B cell (primary cell): ENCODE measurements at regions not wholly inside any gene's neighbourhood (a gene's known extent, or its start where the extent isn't known, plus 50 kb on each side); places are given as distances from the start of the nearest gene placed in this dataset.

Experiments used
- ATAC-seq: fragments of 200-7000 bp; cut with Tn5 transposase; one replicate; pipeline ENCODE4 v1.10.0; 2021; ENCODE audit warnings: low read depth, mild to moderate bottlenecking, moderate number of reproducible peaks, moderate library complexity
- CTCF ChIA-PET: fragments of 350-600 bp; sonication (Branson Sonifier 250); formaldehyde crosslinking; loops from one replicate; lab custom pipeline; 2021; ENCODE audit warnings: antibody characterized with exemption, inconsistent platforms; lab: Charles Lee
- POLR2A ChIA-PET: fragments of 350-600 bp; sonication (Branson Sonifier 250); formaldehyde crosslinking; loops from one replicate; lab custom pipeline; 2021; ENCODE audit warnings: antibody characterized with exemption; lab: Charles Lee
- DNase-seq: peaks from one replicate; pipeline ENCODE4 v3.0.0; 2013
- H2AFZ ChIP-seq: 2 replicates; pipeline ENCODE4 v1.6.1; 2012; ENCODE audit warnings: mild to moderate bottlenecking, low read depth, low read length; ENCODE audit not compliant: insufficient read depth, poor library complexity, severe bottlenecking
- H3K27ac ChIP-seq, 2 donors: 1 replicate in 1 of 2; 2 replicates in 1 of 2; pipeline ENCODE4 v1.5.1; 2012 to 2013; ENCODE audit warnings: low read length in 2 of 2, mild to moderate bottlenecking in 2 of 2, moderate library complexity in 1 of 2
- H3K27me3 ChIP-seq, 4 experiments: fragments of 200-600 bp in 1 of 4; sonication (generic) in 1 of 4; replicated peaks in 1 of 4; 1 replicate in 2 of 4; 2 replicates in 2 of 4; pipeline versions ENCODE4 v1.6.1 to v1.7.0; 2013 to 2016; ENCODE audit warnings: low read length in 3 of 4, mild to moderate bottlenecking in 2 of 4, mixed read lengths in 1 of 4, moderate library complexity in 1 of 4; ENCODE audit not compliant: insufficient read depth in 4 of 4, control insufficient read depth in 3 of 4; ENCODE audit errors: control extremely low read depth in 1 of 4
- H3K36me3 ChIP-seq, 2 experiments: replicated peaks in 1 of 2; 1 replicate in 1 of 2; 2 replicates in 1 of 2; pipeline versions ENCODE4 v1.6.1 to v1.7.1; 2013; ENCODE audit warnings: low read length in 1 of 2; ENCODE audit not compliant: insufficient read depth in 2 of 2, control insufficient read depth in 1 of 2; ENCODE audit errors: control extremely low read depth in 1 of 2, extremely low read depth in 1 of 2
- H3K4me1 ChIP-seq, 2 donors: fragments of 200-600 bp in 1 of 2; sonication (generic) in 1 of 2; 1 replicate in 1 of 2; 2 replicates in 1 of 2; pipeline versions ENCODE4 v1.5.1 to v1.6.1; 2013 to 2017; ENCODE audit warnings: low read length in 2 of 2; ENCODE audit not compliant: control insufficient read depth in 2 of 2, insufficient read depth in 2 of 2
- H3K4me2 ChIP-seq: replicated peaks from 2 replicates; pipeline ENCODE3; 2012; ENCODE audit warnings: mild to moderate bottlenecking, low read depth, low read length; ENCODE audit not compliant: poor library complexity, severe bottlenecking
- H3K4me3 ChIP-seq, 5 experiments: fragments of 200-600 bp in 1 of 5; sonication (generic) in 1 of 5; 1 replicate in 3 of 5; 2 replicates in 2 of 5; pipeline versions ENCODE4 v1.5.1 to v1.7.0; 2011 to 2016; ENCODE audit warnings: low read length in 4 of 5, mild to moderate bottlenecking in 4 of 5, low read depth in 2 of 5, control low read depth in 1 of 5, moderate library complexity in 1 of 5; ENCODE audit not compliant: insufficient read depth in 1 of 5; ENCODE audit errors: control extremely low read depth in 1 of 5, extremely low read depth in 1 of 5
- H3K79me2 ChIP-seq: fragments of 200-600 bp; sonication (generic); one replicate; pipeline ENCODE4 v1.6.0; 2016; ENCODE audit warnings: low read length; ENCODE audit not compliant: control insufficient read depth, insufficient read depth
- H3K9ac ChIP-seq: fragments of 200-600 bp; sonication (generic); 2 replicates; pipeline ENCODE4 v1.6.1; 2017; ENCODE audit warnings: mild to moderate bottlenecking, low read length, moderate library complexity
- H3K9me3 ChIP-seq, 3 donors: one replicate each; pipeline versions ENCODE4 v1.6.1 to v1.7.1; 2013; ENCODE audit warnings: low read length in 2 of 3; ENCODE audit not compliant: control insufficient read depth in 2 of 3, insufficient read depth in 1 of 3; ENCODE audit errors: control extremely low read depth in 1 of 3
- H4K20me1 ChIP-seq: 2 replicates; pipeline ENCODE4 v1.6.0; 2012; ENCODE audit warnings: mild to moderate bottlenecking, low read length; ENCODE audit not compliant: insufficient read depth, control insufficient read depth, poor library complexity, severe bottlenecking
- H3K27ac Mint-ChIP-seq: one replicate; pipeline ENCODE4 v1.8.0; 2021; ENCODE audit warnings: mixed read lengths
- H3K27me3 Mint-ChIP-seq: one replicate; pipeline ENCODE4 v1.8.0; 2021; ENCODE audit warnings: mixed read lengths
- H3K4me1 Mint-ChIP-seq: one replicate; pipeline ENCODE4 v1.8.0; 2021; ENCODE audit warnings: mixed read lengths
- H3K4me3 Mint-ChIP-seq: one replicate; pipeline ENCODE4 v1.8.0; 2021; ENCODE audit warnings: mixed read lengths
- H3K9me3 Mint-ChIP-seq: one replicate; pipeline ENCODE4 v1.8.0; 2022; ENCODE audit warnings: mixed read lengths; ENCODE audit not compliant: insufficient read depth
- CTCF ChIP-seq: fragments of 200-600 bp; IDR thresholded peaks from one replicate; pipeline ENCODE4 v1.8.0; 2022; ENCODE audit warnings: antibody characterized with exemption, mild to moderate bottlenecking
- EZH2 ChIP-seq: IDR thresholded peaks from 2 replicates; pipeline ENCODE4 v1.6.1; 2012; ENCODE audit warnings: borderline replicate concordance, low read depth, mild to moderate bottlenecking, moderate library complexity, low read length; ENCODE audit not compliant: insufficient read depth, poor library complexity, severe bottlenecking
- WGBS: methylation state at CpG from one replicate; pipeline ENCODE4 v1.1.5; 2013; ENCODE audit warnings: missing lambda C conversion rate; ENCODE audit not compliant: insufficient coverage; 5-methylcytosine and 5-hydroxymethylcytosine counted together
- intact Hi-C: fragments of 100-400 bp; cut with micrococcal nuclease; formaldehyde crosslinking; loops from one replicate; pipeline ENCODE4 v1.10.0; 2022

- peaks cover 0 to 4% (median 0%) of the 10 kb centered on the region in 3 donors for H3K9me3 ChIP-seq
- 100% methylated on average over 2 of the region's 5 CpGs for WGBS
- H3K27me3 ChIP-seq: no peaks in the 10 kb centered on the region
- ChIA-PET POLR2A (no interaction called here), CTCF (no interaction called here)
- no peak for TF ChIP-seq EZH2
- no peak for TF ChIP-seq CTCF
- no peak overlapping the region for H2AFZ ChIP-seq
- Mint-ChIP-seq H3K4me3 (no peak overlapping the region), H3K4me1 (no peaks in the 10 kb centered on the region), H3K27ac (no peak overlapping the region), H3K27me3 (no peaks in the 10 kb centered on the region), H3K9me3 (no peaks in the 10 kb centered on the region)
- no peak overlapping the region for H3K4me3 ChIP-seq
- H3K4me2 ChIP-seq: no peak overlapping the region
- intact Hi-C loops: no loop called here
- DNase-seq: no peak
- no peak overlapping the region for H3K27ac ChIP-seq
- no peak for ATAC-seq
- no peaks in the 10 kb centered on the region for H3K79me2 ChIP-seq
- H3K36me3 ChIP-seq: no peaks in the 10 kb centered on the region
- H4K20me1 ChIP-seq: no peaks in the 10 kb centered on the region
- no peak overlapping the region for H3K9ac ChIP-seq
- no peaks in the 10 kb centered on the region for H3K4me1 ChIP-seq
These were observed 73.9 kb upstream of the XIRP2 start for GRCh38 chr2:166814335-166814734.

- H2AFZ ChIP-seq: no peak overlapping the region
- H3K4me1 ChIP-seq: no peaks in the 10 kb centered on the region
- no peaks in the 10 kb centered on the region for H3K79me2 ChIP-seq
- Mint-ChIP-seq H3K4me3 (no peak overlapping the region), H3K9me3 (no peaks in the 10 kb centered on the region), H3K27ac (no peak overlapping the region), H3K27me3 (no peaks in the 10 kb centered on the region), H3K4me1 (no peaks in the 10 kb centered on the region)
- no peaks in the 10 kb centered on the region for H4K20me1 ChIP-seq
- intact Hi-C loops: no loop called here
- H3K27ac ChIP-seq: no peak overlapping the region
- H3K9me3 ChIP-seq: peaks cover 0 to under 1% (median 0%) of the 10 kb centered on the region in 3 donors
- POLR2A ChIA-PET: no interaction called here
- DNase-seq (no peak), ATAC-seq (no peak)
- no peak overlapping the region for H3K4me2 ChIP-seq
- no peaks in the 10 kb centered on the region for H3K27me3 ChIP-seq
- CTCF ChIA-PET: no interaction called here
- no CpG with 5 or more reads among the region's 5 CpGs for WGBS
- no peaks in the 10 kb centered on the region for H3K36me3 ChIP-seq
- TF ChIP-seq EZH2 (no peak), CTCF (no peak)
- H3K4me3 ChIP-seq: no peak overlapping the region
- H3K9ac ChIP-seq: no peak overlapping the region
These were observed 76.0 kb upstream of the XIRP2 start for GRCh38 chr2:166812166-166812891.
